Fibroblast of lung (primary cell): ENCODE measurements at regions not wholly inside any gene's neighbourhood (a gene's known extent, or its start where the extent isn't known, plus 50 kb on each side); places are given as distances from the start of the nearest gene placed in this dataset.

Experiments
- DNase-seq, 2 donors: peaks; one replicate each; pipeline versions ENCODE4 v3.0.0 to v3.0.0-alpha.2; 2010; ENCODE audit warnings: low read depth in 2 of 2
- H2AFZ ChIP-seq: 2 replicates; pipeline ENCODE4 v1.5.1; 2012; ENCODE audit warnings: low read length, control low read depth, inconsistent platforms
- H3K27ac ChIP-seq: 2 replicates; pipeline ENCODE4 v1.5.1; 2011; ENCODE audit warnings: low read length, control low read depth; ENCODE audit not compliant: insufficient read depth
- H3K27me3 ChIP-seq: 2 replicates; pipeline ENCODE4 v1.5.1; 2011; ENCODE audit warnings: mild to moderate bottlenecking, low read length; ENCODE audit not compliant: control insufficient read depth, insufficient read depth
- H3K36me3 ChIP-seq: 2 replicates; pipeline ENCODE4 v1.5.1; 2011; ENCODE audit warnings: low read length; ENCODE audit not compliant: control insufficient read depth, insufficient read depth
- H3K4me1 ChIP-seq: 2 replicates; pipeline ENCODE4 v1.5.1; 2011; ENCODE audit warnings: low read length; ENCODE audit not compliant: control insufficient read depth, insufficient read depth; ENCODE audit errors: extremely low read depth
- H3K4me2 ChIP-seq: 2 replicates; pipeline ENCODE4 v1.5.1; 2011; ENCODE audit warnings: low read length, control low read depth; ENCODE audit not compliant: insufficient read depth; ENCODE audit errors: extremely low read depth
- H3K4me3 ChIP-seq, 4 experiments: fragments of 200-600 bp in 1 of 4; sonication (generic) in 1 of 4; replicated peaks in 1 of 4; 2 replicates each; pipeline ENCODE4 v1.5.1; 2011 to 2016; ENCODE audit warnings: low read length in 4 of 4, low read depth in 3 of 4, mild to moderate bottlenecking in 3 of 4, control low read depth in 2 of 4, inconsistent platforms in 1 of 4, mixed read lengths in 1 of 4; ENCODE audit not compliant: insufficient read depth in 1 of 4; ENCODE audit errors: control extremely low read depth in 1 of 4
- H3K79me2 ChIP-seq: 2 replicates; pipeline ENCODE4 v1.5.1; 2012; ENCODE audit warnings: mild to moderate bottlenecking, low read length, inconsistent platforms; ENCODE audit not compliant: control insufficient read depth, insufficient read depth
- H3K9ac ChIP-seq: 2 replicates; pipeline ENCODE4 v1.5.1; 2011; ENCODE audit warnings: mild to moderate bottlenecking, low read length, control low read depth; ENCODE audit not compliant: insufficient read depth
- H3K9me3 ChIP-seq: 2 replicates; pipeline ENCODE4 v1.5.1; 2012; ENCODE audit warnings: low read depth, low read length; ENCODE audit not compliant: control insufficient read depth, insufficient read depth
- H4K20me1 ChIP-seq: 2 replicates; pipeline ENCODE4 v1.5.1; 2011; ENCODE audit warnings: low read length; ENCODE audit not compliant: control insufficient read depth, insufficient read depth; ENCODE audit errors: extremely low read depth
- EZH2 ChIP-seq: IDR thresholded peaks from 2 replicates; pipeline ENCODE4 v1.5.1; 2012; ENCODE audit warnings: low read length, control low read depth, mild to moderate bottlenecking; ENCODE audit errors: missing control alignments
- TF ChIP-seq, protein P1 (sequence below), 2 donors: IDR thresholded peaks in 1 of 2; conservative IDR thresholded peaks in 1 of 2; 1 replicate in 1 of 2; 2 replicates in 1 of 2; pipeline ENCODE4 v1.5.1; 2011 to 2012; ENCODE audit warnings: low read length in 2 of 2, control low read depth in 1 of 2, inconsistent platforms in 1 of 2, low read depth in 1 of 2, mild to moderate bottlenecking in 1 of 2

DNA sequence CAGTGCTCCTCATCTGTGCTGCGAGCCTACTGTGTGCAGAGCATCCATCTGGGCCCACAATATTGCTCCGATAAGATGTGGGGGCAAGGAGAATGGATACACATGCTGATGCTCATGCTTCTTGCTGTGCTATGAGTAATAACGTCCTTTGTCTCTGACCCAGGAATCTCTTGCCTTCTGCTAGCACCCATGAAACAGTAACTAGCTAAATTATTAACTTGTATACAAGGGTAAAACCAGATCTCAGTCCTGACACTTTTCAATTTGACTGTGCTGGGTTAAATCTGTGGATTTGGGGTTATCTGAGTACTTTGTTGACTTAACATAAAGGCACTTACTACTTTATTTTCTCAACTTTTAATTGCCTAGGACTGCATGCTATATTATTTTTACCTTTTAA, 357.6 kb downstream of the SLC4A3 start:
- Histone ChIP-seq H3K9me3 (no peaks in the 10 kb centered on the region), H3K79me2 (no peaks in the 10 kb centered on the region), H3K27me3 (no peaks in the 10 kb centered on the region), H3K27ac (no peak overlapping the region), H3K4me1 (no peaks in the 10 kb centered on the region), H3K4me2 (no peak overlapping the region), H2AFZ (no peak overlapping the region), H4K20me1 (no peaks in the 10 kb centered on the region), H3K36me3 (no peaks in the 10 kb centered on the region), H3K4me3 (no peak overlapping the region), H3K9ac (no peak overlapping the region)
- no peak for TF ChIP-seq EZH2
- TF ChIP-seq, protein P1, sequence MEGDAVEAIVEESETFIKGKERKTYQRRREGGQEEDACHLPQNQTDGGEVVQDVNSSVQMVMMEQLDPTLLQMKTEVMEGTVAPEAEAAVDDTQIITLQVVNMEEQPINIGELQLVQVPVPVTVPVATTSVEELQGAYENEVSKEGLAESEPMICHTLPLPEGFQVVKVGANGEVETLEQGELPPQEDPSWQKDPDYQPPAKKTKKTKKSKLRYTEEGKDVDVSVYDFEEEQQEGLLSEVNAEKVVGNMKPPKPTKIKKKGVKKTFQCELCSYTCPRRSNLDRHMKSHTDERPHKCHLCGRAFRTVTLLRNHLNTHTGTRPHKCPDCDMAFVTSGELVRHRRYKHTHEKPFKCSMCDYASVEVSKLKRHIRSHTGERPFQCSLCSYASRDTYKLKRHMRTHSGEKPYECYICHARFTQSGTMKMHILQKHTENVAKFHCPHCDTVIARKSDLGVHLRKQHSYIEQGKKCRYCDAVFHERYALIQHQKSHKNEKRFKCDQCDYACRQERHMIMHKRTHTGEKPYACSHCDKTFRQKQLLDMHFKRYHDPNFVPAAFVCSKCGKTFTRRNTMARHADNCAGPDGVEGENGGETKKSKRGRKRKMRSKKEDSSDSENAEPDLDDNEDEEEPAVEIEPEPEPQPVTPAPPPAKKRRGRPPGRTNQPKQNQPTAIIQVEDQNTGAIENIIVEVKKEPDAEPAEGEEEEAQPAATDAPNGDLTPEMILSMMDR (conservative IDR thresholded peaks at IDR 0.05 in 1 of 2, IDR thresholded peaks at IDR 0.05 in 1 of 2; ENCODE audit: low read depth in 1 of 2, low read length in 2 of 2) = no peak
- DNase-seq = no peak

DNA sequence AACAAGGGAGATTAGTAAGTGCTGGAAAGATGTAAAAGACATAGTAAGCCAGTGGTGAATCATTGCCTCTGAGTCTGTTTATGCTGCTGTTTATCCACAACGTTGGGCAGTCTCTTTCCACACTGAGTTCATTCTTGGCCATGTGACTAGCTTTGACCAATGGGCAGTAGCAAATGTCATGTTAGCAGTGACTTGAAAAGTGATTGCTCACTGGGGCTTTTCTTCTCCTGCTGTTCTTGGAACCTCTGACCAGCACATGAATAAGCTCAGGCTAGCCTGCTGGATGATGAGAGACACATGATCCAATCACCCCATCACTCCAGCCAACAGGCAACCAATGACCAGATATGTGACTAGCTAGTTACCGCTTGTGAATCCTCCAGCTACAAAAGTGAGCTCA, 360.4 kb downstream of the SLC4A3 start:
- Histone ChIP-seq H3K27me3 (no peaks in the 10 kb centered on the region), H2AFZ (no peak overlapping the region), H3K27ac (peak overlapping the region; percentile 17), H3K9me3 (no peaks in the 10 kb centered on the region), H3K36me3 (no peaks in the 10 kb centered on the region), H3K4me1 (no peaks in the 10 kb centered on the region), H3K4me3 (no peak overlapping the region), H3K79me2 (no peaks in the 10 kb centered on the region), H3K4me2 (no peak overlapping the region), H4K20me1 (no peaks in the 10 kb centered on the region), H3K9ac (no peak overlapping the region)
- peak; percentile 82 to 84 for DNase-seq
- no peak for TF ChIP-seq EZH2
- TF ChIP-seq, protein P1 (conservative IDR thresholded peaks at IDR 0.05 in 1 of 2, IDR thresholded peaks at IDR 0.05 in 1 of 2; ENCODE audit: low read depth in 1 of 2, low read length in 2 of 2) = no peak

DNA sequence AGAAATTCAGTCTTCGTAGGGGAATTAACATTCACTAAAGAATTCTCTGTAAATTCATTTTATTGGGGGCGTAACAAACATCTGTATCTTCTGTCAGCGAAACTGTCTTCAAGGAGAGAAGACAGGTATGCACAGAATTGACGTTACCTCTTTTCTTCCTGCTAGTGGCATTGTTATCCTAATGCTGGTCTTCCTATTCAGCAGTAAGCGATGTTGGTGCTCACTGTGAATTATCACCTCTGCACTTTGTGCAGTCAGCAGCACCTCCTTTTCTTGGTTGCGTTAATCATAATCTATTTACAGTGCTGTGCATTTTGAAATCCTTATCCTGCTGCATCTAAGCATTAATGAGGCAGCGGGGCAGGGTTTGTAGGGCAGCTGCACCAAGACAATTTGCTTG, 362.3 kb downstream of the SLC4A3 start:
- H3K27ac ChIP-seq = no peak overlapping the region
- no peak overlapping the region for H2AFZ ChIP-seq
- no peak for TF ChIP-seq EZH2
- TF ChIP-seq, protein P1 (conservative IDR thresholded peaks at IDR 0.05 in 1 of 2, IDR thresholded peaks at IDR 0.05 in 1 of 2; ENCODE audit: low read depth in 1 of 2, low read length in 2 of 2) = no peak
- H3K9ac ChIP-seq = no peak overlapping the region
- no peak overlapping the region for H3K4me2 ChIP-seq
- no peaks in the 10 kb centered on the region for H3K79me2 ChIP-seq
- H4K20me1 ChIP-seq = no peaks in the 10 kb centered on the region
- no peak overlapping the region for H3K4me3 ChIP-seq
- no peaks in the 10 kb centered on the region for H3K4me1 ChIP-seq
- no peaks in the 10 kb centered on the region for H3K36me3 ChIP-seq
- DNase-seq = no peak
- no peaks in the 10 kb centered on the region for H3K27me3 ChIP-seq
- no peaks in the 10 kb centered on the region for H3K9me3 ChIP-seq
